Heart left ventricle (tissue), 16 donors: ENCODE measurements at regions not wholly inside any gene's neighbourhood (a gene's known extent, or its start where the extent isn't known, plus 50 kb on each side); places are given as distances from the start of the nearest gene placed in this dataset.

ENCODE experiments used
- ATAC-seq, 4 donors: fragments of 200-7000 bp; cut with Tn5 transposase; one replicate each; pipeline ENCODE4 v1.9.1; 2020 to 2022; ENCODE audit warnings: moderate library complexity in 4 of 4, mild to moderate bottlenecking in 3 of 4, moderate number of reproducible peaks in 1 of 4
- DNase-seq, 5 donors: peaks; one replicate each; pipeline ENCODE4 v3.0.0-alpha.2; 2020
- H3K27ac ChIP-seq, 12 donors: fragments of 200-600 bp; sonication (generic) in 4 of 12; one replicate each; pipeline versions ENCODE4 v1.5.0 to v1.8.0; 2016 to 2022; ENCODE audit warnings: mild to moderate bottlenecking in 2 of 12
- H3K27me3 ChIP-seq, 9 donors: fragments of 200-600 bp; sonication (generic) in 2 of 9; one replicate each; pipeline versions ENCODE4 v1.5.1 to v1.8.0; 2016 to 2022; ENCODE audit warnings: mild to moderate bottlenecking in 3 of 9
- H3K36me3 ChIP-seq, 9 donors: fragments of 200-600 bp; sonication (generic) in 2 of 9; one replicate each; pipeline versions ENCODE4 v1.5.0 to v1.8.0; 2018 to 2022; ENCODE audit warnings: mild to moderate bottlenecking in 2 of 9
- H3K4me1 ChIP-seq, 12 donors: fragments of 200-600 bp; sonication (generic) in 4 of 12; one replicate each; pipeline versions ENCODE4 v1.5.0 to v1.8.0; 2016 to 2022; ENCODE audit warnings: mild to moderate bottlenecking in 3 of 12
- H3K4me3 ChIP-seq, 12 donors: fragments of 200-600 bp; sonication (generic) in 4 of 12; one replicate each; pipeline versions ENCODE4 v1.5.0 to v1.8.0; 2017 to 2022; ENCODE audit warnings: mild to moderate bottlenecking in 9 of 12, moderate library complexity in 4 of 12
- H3K9me3 ChIP-seq, 12 donors: fragments of 200-600 bp; sonication (generic) in 4 of 12; one replicate each; pipeline versions ENCODE4 v1.5.0 to v1.8.0; 2016 to 2022; ENCODE audit warnings: mild to moderate bottlenecking in 1 of 12
- POLR2A ChIP-seq, 2 donors: fragments of 450-650 bp; IDR thresholded peaks; one replicate each; pipeline ENCODE4 v1.6.1; 2017; ENCODE audit warnings: antibody characterized with exemption in 2 of 2, mild to moderate bottlenecking in 2 of 2, moderate library complexity in 2 of 2
- WGBS, 4 donors: extraction: QIAGEN DNeasy Blood & Tissue Kit in 2 of 4; methylation state at CpG; one replicate each; pipeline versions ENCODE4 v1.1.5 to v1.1.7; 2013 to 2018; 5-methylcytosine and 5-hydroxymethylcytosine counted together
- intact Hi-C, 10 donors: fragments of 100-400 bp; cut with DNase I; formaldehyde crosslinking; loops; one replicate each; pipeline versions ENCODE4 v1.11.1 to v1.14.2; 2022
- TF ChIP-seq, protein P1 (sequence below), 12 donors: fragments of 200-600 bp; sonication (generic) in 4 of 12; IDR thresholded peaks; one replicate each; pipeline versions ENCODE4 v1.5.0 to v1.8.0; 2018 to 2022; ENCODE audit warnings: antibody characterized with exemption in 12 of 12, mild to moderate bottlenecking in 5 of 12
- donor health status: ischemic (EF 13 %, LVEDD 7.1; RV severe dilation, severe dysfunction).
- donor health status: healthy with polysubstance abuse.
- donor health status: DM: no; HTN: yes; CAD: no.
- donor health status: DM: no; HTN: no; CAD: no.
- donor health status: ischemic (EF 25% LVEDD 6.9; RV normal size, moderate dysfunction).
- donor health status: ischemic (EF 25% LVEDD 5.7; RV mildly dilated, moderate dysfunction).
- donor health status: healthy.
- donor health status: DM: yes; HTN: yes; CAD: no.
- donor health status: ischemic (EF 35%, LVEDD 5.7; RV mildly dilated, moderate dysfunction).
- donor health status: nonischemic (EF 11% LVEDD 7.7; RV severe dilation, severe dysfunction).
- donor health status: DM: yes; HTN: yes; CAD: no.
- donor health status: PGD.
- donor health status: ischemic (EF 29% LVEDD 5.4; RV normal size, mild dysfunction).
- donor health status: nonischemic (EF 23%, LVEDD 6.1; RV moderate dilation, normal function).

DNA sequence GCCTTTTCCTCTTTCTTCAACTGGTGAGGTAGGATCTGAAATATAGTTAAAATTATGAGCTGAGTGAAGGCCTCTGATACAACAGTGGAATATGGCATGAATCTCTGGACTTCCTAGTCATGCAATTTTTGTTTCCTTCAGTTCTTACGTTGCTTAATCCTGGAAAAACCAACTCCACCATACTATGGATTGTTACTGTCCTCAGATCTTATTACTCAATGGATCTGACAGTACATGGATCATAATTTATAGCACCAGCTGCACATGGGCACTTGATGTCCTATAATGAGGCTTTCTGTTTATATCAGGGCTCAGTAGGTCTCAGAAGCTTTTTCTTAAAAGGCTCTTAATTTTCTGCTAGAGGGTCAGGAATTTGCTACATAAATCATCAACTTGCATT lies 1341.0 kb upstream of the EYS start:
- DNase-seq (no peak), ATAC-seq (no peak)
- Histone ChIP-seq H3K36me3 (no peaks in the 10 kb centered on the region), H3K9me3 (peaks cover 0 to 14% (median 0%) of the 10 kb centered on the region in 12 donors), H3K27me3 (no peaks in the 10 kb centered on the region), H3K4me3 (no peak overlapping the region), H3K4me1 (no peaks in the 10 kb centered on the region), H3K27ac (no peak overlapping the region)
- intact Hi-C loops: no loop called here
- no peak for TF ChIP-seq POLR2A (IDR thresholded peaks at IDR 0.05)
- TF ChIP-seq, protein P1, sequence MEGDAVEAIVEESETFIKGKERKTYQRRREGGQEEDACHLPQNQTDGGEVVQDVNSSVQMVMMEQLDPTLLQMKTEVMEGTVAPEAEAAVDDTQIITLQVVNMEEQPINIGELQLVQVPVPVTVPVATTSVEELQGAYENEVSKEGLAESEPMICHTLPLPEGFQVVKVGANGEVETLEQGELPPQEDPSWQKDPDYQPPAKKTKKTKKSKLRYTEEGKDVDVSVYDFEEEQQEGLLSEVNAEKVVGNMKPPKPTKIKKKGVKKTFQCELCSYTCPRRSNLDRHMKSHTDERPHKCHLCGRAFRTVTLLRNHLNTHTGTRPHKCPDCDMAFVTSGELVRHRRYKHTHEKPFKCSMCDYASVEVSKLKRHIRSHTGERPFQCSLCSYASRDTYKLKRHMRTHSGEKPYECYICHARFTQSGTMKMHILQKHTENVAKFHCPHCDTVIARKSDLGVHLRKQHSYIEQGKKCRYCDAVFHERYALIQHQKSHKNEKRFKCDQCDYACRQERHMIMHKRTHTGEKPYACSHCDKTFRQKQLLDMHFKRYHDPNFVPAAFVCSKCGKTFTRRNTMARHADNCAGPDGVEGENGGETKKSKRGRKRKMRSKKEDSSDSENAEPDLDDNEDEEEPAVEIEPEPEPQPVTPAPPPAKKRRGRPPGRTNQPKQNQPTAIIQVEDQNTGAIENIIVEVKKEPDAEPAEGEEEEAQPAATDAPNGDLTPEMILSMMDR (IDR thresholded peaks at IDR 0.05): no peak
- 42 to 58% (median 50%) methylated on average over 1 of the region's 1 CpG for WGBS, 4 donors

DNA sequence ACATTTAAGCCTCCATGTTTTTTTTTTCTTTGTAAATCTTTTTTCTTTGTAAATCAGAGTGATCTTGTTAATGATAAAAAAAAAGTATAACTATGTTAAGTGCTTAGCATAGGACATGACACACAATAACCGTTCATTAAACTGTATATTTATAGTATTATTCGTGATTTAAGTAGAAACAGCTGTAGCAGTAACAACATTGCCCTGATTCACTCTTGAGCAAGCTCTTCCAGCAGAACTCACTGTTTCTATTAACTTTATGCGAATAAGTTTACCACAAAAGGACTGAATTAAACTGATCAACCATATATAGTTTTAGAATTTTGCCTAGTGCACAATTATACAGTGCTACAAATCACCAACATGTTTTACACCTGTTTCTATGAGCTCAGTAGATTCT lies 1338.0 kb upstream of the EYS start:
- no peaks in the 10 kb centered on the region for H3K27me3 ChIP-seq
- DNase-seq (no peak), ATAC-seq (no peak)
- no peaks in the 10 kb centered on the region for H3K4me1 ChIP-seq
- H3K36me3 ChIP-seq: no peaks in the 10 kb centered on the region
- no peak overlapping the region for H3K27ac ChIP-seq
- intact Hi-C loops: no loop called here
- WGBS, 4 donors: 67 to 79% (median 72%) methylated on average over 3 of the region's 3 CpGs
- H3K9me3 ChIP-seq: no peaks in the 10 kb centered on the region
- no peak for TF ChIP-seq POLR2A (IDR thresholded peaks at IDR 0.05)
- TF ChIP-seq, protein P1 (IDR thresholded peaks at IDR 0.05): no peak
- H3K4me3 ChIP-seq: no peak overlapping the region

DNA sequence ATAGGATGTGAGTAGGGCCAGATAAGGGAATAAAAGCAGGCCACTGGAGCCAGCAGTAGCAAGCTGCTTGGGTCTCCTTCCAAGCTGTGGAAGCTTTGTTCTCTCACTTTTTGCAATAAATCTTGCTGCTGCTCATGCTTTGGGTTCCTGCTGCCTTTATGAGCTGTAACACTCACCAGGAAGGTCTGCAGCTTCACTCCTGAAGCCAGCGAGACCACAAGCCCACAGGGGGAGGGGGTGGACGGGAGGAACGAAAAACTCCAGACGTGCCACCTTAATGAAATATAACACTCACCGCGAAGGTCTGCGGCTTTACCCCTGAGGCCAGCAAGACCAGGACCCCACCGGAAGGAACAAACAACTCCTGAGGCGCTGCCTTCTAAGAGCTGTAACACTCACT lies 1324.4 kb upstream of the EYS start:
- 79 to 91% (median 86%) methylated on average over 9 of the region's 9 CpGs for WGBS, 4 donors
- H3K4me3 ChIP-seq: no peak overlapping the region
- H3K4me1 ChIP-seq: no peaks in the 10 kb centered on the region
- H3K36me3 ChIP-seq: no peaks in the 10 kb centered on the region
- H3K27ac ChIP-seq: no peak overlapping the region
- ATAC-seq (no peak), DNase-seq (no peak)
- peaks cover 0 to 4% (median 0%) of the 10 kb centered on the region in 12 donors for H3K9me3 ChIP-seq
- TF ChIP-seq POLR2A (IDR thresholded peaks at IDR 0.05): no peak
- TF ChIP-seq, protein P1 (IDR thresholded peaks at IDR 0.05): no peak
- intact Hi-C loops: no loop called here
- H3K27me3 ChIP-seq: no peaks in the 10 kb centered on the region

DNA sequence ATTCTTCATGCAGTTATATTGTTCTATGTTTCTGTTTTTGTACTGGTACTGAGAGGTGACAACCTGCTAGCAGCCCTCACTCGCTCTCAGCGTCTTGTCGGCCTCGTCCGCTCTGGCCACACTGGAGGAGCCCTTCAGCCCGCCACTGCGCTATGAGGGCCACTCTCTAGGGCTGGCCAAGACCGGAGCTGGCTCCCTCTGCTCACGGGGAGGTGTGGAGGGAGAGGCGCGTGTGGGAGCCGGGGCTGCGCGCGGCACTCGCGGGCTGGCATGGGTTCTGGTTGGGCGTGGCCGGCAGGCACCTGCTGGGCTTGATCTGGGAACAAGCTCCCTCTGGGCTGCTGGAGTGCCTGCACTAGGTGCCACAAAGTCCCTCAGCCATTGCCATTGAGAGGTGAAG lies 1323.8 kb upstream of the EYS start:
- intact Hi-C loops: no loop called here
- Histone ChIP-seq H3K27ac (no peak overlapping the region), H3K4me3 (no peak overlapping the region), H3K9me3 (peaks cover 0 to 4% (median 0%) of the 10 kb centered on the region in 12 donors), H3K27me3 (no peaks in the 10 kb centered on the region), H3K36me3 (no peaks in the 10 kb centered on the region), H3K4me1 (no peaks in the 10 kb centered on the region)
- DNase-seq (peak in 1 of 5 donors; percentile 41), ATAC-seq (no peak)
- 92 to 95% (median 94%) methylated on average over 16 to 19 of the region's 19 CpGs for WGBS, 4 donors
- TF ChIP-seq POLR2A (IDR thresholded peaks at IDR 0.05): no peak
- TF ChIP-seq, protein P1 (IDR thresholded peaks at IDR 0.05): no peak
